GM12878 (cell line): ENCODE measurements at regions not wholly inside any gene's neighbourhood (a gene's known extent, or its start where the extent isn't known, plus 50 kb on each side); places are given as distances from the start of the nearest gene placed in this dataset.

Source experiments
- BHLHE40 ChIP-seq, 2 experiments: fragments of 450-650 bp in 1 of 2; IDR thresholded peaks; 2 replicates each; pipeline ENCODE4 v1.6.1; 2011 to 2017; ENCODE audit warnings: low read depth in 2 of 2, borderline replicate concordance in 1 of 2, improper control_type of control experiment in 1 of 2, low read length in 1 of 2, mild to moderate bottlenecking in 1 of 2
- CTCF ChIP-seq, 3 experiments: IDR thresholded peaks in 2 of 3; conservative IDR thresholded peaks in 1 of 3; 2 replicates each; pipeline ENCODE4 v1.5.1; 2011; ENCODE audit warnings: low read depth in 3 of 3, low read length in 3 of 3, mild to moderate bottlenecking in 3 of 3, control low read depth in 2 of 3, moderate library complexity in 2 of 3, inconsistent platforms in 1 of 3, mixed read lengths in 1 of 3; ENCODE audit not compliant: control insufficient read depth in 2 of 3, insufficient read depth in 1 of 3; ENCODE audit errors: extremely low read depth in 1 of 3
- ELK1 ChIP-seq: IDR thresholded peaks from 2 replicates; pipeline ENCODE4 v1.6.1; 2012; ENCODE audit warnings: low read depth, low read length, improper control_type of control experiment
- HCFC1 ChIP-seq: fragments of 150-350 bp; IDR thresholded peaks from 2 replicates; pipeline ENCODE4 v1.6.1; 2014; ENCODE audit warnings: low read length
- MXI1 ChIP-seq: fragments of 150-350 bp; IDR thresholded peaks from 2 replicates; pipeline ENCODE4 v1.6.1; 2011; ENCODE audit warnings: low read depth, mild to moderate bottlenecking, inconsistent platforms, low read length, improper control_type of control experiment
- PAX8 ChIP-seq: fragments of 450-650 bp; IDR thresholded peaks from 2 replicates; pipeline ENCODE4 v1.6.1; 2017; ENCODE audit warnings: mild to moderate bottlenecking, moderate library complexity
- POLR2A ChIP-seq: IDR thresholded peaks from 2 replicates; pipeline ENCODE4 v1.6.1; 2011; ENCODE audit warnings: low read depth, mild to moderate bottlenecking, low read length
- RCOR1 ChIP-seq: conservative IDR thresholded peaks from 2 replicates; pipeline ENCODE4 v1.6.1; 2012; ENCODE audit warnings: low read depth, low read length, improper control_type of control experiment
- REST ChIP-seq: IDR thresholded peaks from 2 replicates; pipeline ENCODE4 v1.6.1; 2012; ENCODE audit warnings: mild to moderate bottlenecking, low read depth, low read length
- ZNF592 ChIP-seq: fragments of 450-650 bp; IDR thresholded peaks from 2 replicates; pipeline ENCODE4 v1.6.1; 2017; ENCODE audit warnings: mild to moderate bottlenecking, moderate library complexity
- ZZZ3 ChIP-seq: IDR thresholded peaks from 2 replicates; pipeline ENCODE4 v1.6.1; 2011; ENCODE audit warnings: low read depth; ENCODE audit not compliant: control insufficient read depth, insufficient read length

- TF ChIP-seq CTCF (IDR thresholded peaks at IDR 0.05 in 2 of 3, conservative IDR thresholded peaks at IDR 0.05 in 1 of 3; ENCODE audit: control insufficient read depth in 2 of 3, extremely low read depth in 1 of 3, insufficient read depth in 1 of 3, low read depth in 3 of 3, low read length in 3 of 3) (no peak), ZNF592 (no peak), ZZZ3 (no peak), MXI1 (no peak), RCOR1 (no peak), PAX8 (no peak), REST (no peak), BHLHE40 (IDR thresholded peaks at IDR 0.05; ENCODE audit: borderline replicate concordance in 1 of 2, low read depth in 2 of 2, low read length in 1 of 2) (no peak), HCFC1 (no peak), ELK1 (no peak), POLR2A (no peak)
Measured at GRCh38 chr7:112905950-112906349, 115.8 kb upstream of the TMEM168 start.
